IMR-90 (cell line): ENCODE measurements at regions not wholly inside any gene's neighbourhood (a gene's known extent, or its start where the extent isn't known, plus 50 kb on each side); places are given as distances from the start of the nearest gene placed in this dataset.

Experiments
- ATAC-seq: fragments of 200-7000 bp; cut with Tn5 transposase; 2 replicates; pipeline ENCODE4 v1.9.1; 2020; ENCODE audit warnings: low read depth, mild to moderate bottlenecking, moderate library complexity
- BruUV-seq: library from RNA; stranded (reverse); fragments of 400-500 nt; replicated peaks from 2 replicates; lab custom pipeline; 2021; lab: Mats Ljungman, UMichigan
- CTCF ChIA-PET: fragments of 300-600 bp; formaldehyde crosslinking; extraction: SDS; loops from one replicate; lab custom pipeline; 2021; ENCODE audit warnings: antibody characterized with exemption; lab: Yijun Ruan, JAX
- POLR2A ChIA-PET: fragments of 300-600 bp; sonication (Branson Sonifier 250); formaldehyde crosslinking; loops from one replicate; lab custom pipeline; 2022; ENCODE audit warnings: antibody characterized with exemption; ENCODE audit not compliant: unreplicated experiment; lab: Charles Lee
- DNase-seq: peaks from one replicate; pipeline ENCODE4 v3.0.0; 2013
- H2AFZ ChIP-seq: replicated peaks from 2 replicates; pipeline ENCODE3; 2013; ENCODE audit warnings: low read length, mild to moderate bottlenecking; ENCODE audit not compliant: poor library complexity
- H2AK5ac ChIP-seq: 2 replicates; pipeline ENCODE4 v1.6.1; 2013; ENCODE audit warnings: low read depth, low read length, inconsistent platforms
- H2AK9ac ChIP-seq: replicated peaks from 2 replicates; pipeline ENCODE3; 2013; ENCODE audit warnings: mild to moderate bottlenecking, low read depth, low read length, moderate library complexity; ENCODE audit not compliant: poor library complexity
- H2BK120ac ChIP-seq: 2 replicates; pipeline ENCODE4 v1.6.1; 2013; ENCODE audit warnings: low read depth, low read length, inconsistent platforms
- H2BK15ac ChIP-seq: 3 replicates; pipeline ENCODE4 v1.6.1; 2013; ENCODE audit warnings: low read depth, low read length, inconsistent platforms
- H2BK20ac ChIP-seq: 2 replicates; pipeline ENCODE4 v1.6.1; 2013; ENCODE audit warnings: low read depth, mild to moderate bottlenecking, inconsistent platforms, low read length, moderate library complexity
- H2BK5ac ChIP-seq: 2 replicates; pipeline ENCODE4 v1.6.1; 2013; ENCODE audit warnings: mild to moderate bottlenecking, low read depth, low read length, inconsistent platforms; ENCODE audit not compliant: poor library complexity, severe bottlenecking
- H3K14ac ChIP-seq: replicated peaks from 2 replicates; pipeline ENCODE4 v1.6.1; 2013; ENCODE audit warnings: low read depth, low read length, inconsistent platforms
- H3K18ac ChIP-seq: 2 replicates; pipeline ENCODE4 v1.6.1; 2013; ENCODE audit warnings: low read depth, low read length, control low read depth
- H3K23ac ChIP-seq: 2 replicates; pipeline ENCODE4 v1.6.1; 2013; ENCODE audit warnings: low read depth, low read length, inconsistent platforms
- H3K27ac ChIP-seq: 2 replicates; pipeline ENCODE4 v1.5.1; 2013; ENCODE audit warnings: mild to moderate bottlenecking, control low read depth, low read length; ENCODE audit not compliant: insufficient read depth
- H3K27me3 ChIP-seq: 2 replicates; pipeline ENCODE4 v1.6.1; 2013; ENCODE audit warnings: low read length; ENCODE audit not compliant: control insufficient read depth, insufficient read depth
- H3K36me3 ChIP-seq: 2 replicates; pipeline ENCODE4 v1.6.1; 2013; ENCODE audit warnings: low read length, mixed read lengths; ENCODE audit not compliant: control insufficient read depth, insufficient read depth
- H3K4ac ChIP-seq: 2 replicates; pipeline ENCODE4 v1.6.1; 2013; ENCODE audit warnings: low read depth, low read length, inconsistent platforms
- H3K4me1 ChIP-seq: 2 replicates; pipeline ENCODE4 v1.6.1; 2013; ENCODE audit warnings: low read length, mixed read lengths; ENCODE audit not compliant: control insufficient read depth, insufficient read depth
- H3K4me2 ChIP-seq: 2 replicates; pipeline ENCODE4 v1.6.1; 2013; ENCODE audit warnings: low read depth, mild to moderate bottlenecking, control low read depth, low read length, moderate library complexity
- H3K4me3 ChIP-seq: 2 replicates; pipeline ENCODE4 v1.5.1; 2013; ENCODE audit warnings: low read depth, mild to moderate bottlenecking, control low read depth, low read length, moderate library complexity; ENCODE audit not compliant: insufficient read depth
- H3K56ac ChIP-seq: 2 replicates; pipeline ENCODE4 v1.6.1; 2013; ENCODE audit warnings: low read length, inconsistent platforms; ENCODE audit not compliant: insufficient read depth; ENCODE audit errors: extremely low read depth
- H3K79me1 ChIP-seq, 2 experiments: 2 replicates each; pipeline ENCODE4 v1.6.1; 2013; ENCODE audit warnings: low read length in 2 of 2, inconsistent platforms in 1 of 2, low read depth in 1 of 2
- H3K9ac ChIP-seq: 2 replicates; pipeline ENCODE4 v1.6.1; 2013; ENCODE audit warnings: low read depth, low read length, control low read depth
- H3K9me1 ChIP-seq: 2 replicates; pipeline ENCODE4 v1.6.1; 2013; ENCODE audit warnings: low read length, inconsistent platforms; ENCODE audit not compliant: insufficient read depth
- H3K9me3 ChIP-seq: 2 replicates; pipeline ENCODE4 v1.6.1; 2013; ENCODE audit warnings: low read length; ENCODE audit not compliant: control insufficient read depth, insufficient read depth
- H4K20me1 ChIP-seq: 2 replicates; pipeline ENCODE4 v1.6.1; 2013; ENCODE audit warnings: low read length, inconsistent platforms; ENCODE audit not compliant: insufficient read depth
- H4K5ac ChIP-seq: 2 replicates; pipeline ENCODE4 v1.6.1; 2013; ENCODE audit warnings: mild to moderate bottlenecking, low read depth, low read length, control low read depth
- H4K8ac ChIP-seq, 2 experiments: 2 replicates each; pipeline ENCODE4 v1.6.1; 2013; ENCODE audit warnings: low read depth in 2 of 2, low read length in 2 of 2, control low read depth in 1 of 2, inconsistent platforms in 1 of 2
- H4K91ac ChIP-seq: 2 replicates; pipeline ENCODE4 v1.6.1; 2013; ENCODE audit warnings: low read depth, low read length, inconsistent platforms; ENCODE audit not compliant: insufficient read depth
- BHLHE40 ChIP-seq: fragments of 150-350 bp; IDR thresholded peaks from 2 replicates; pipeline ENCODE4 v1.6.1; 2016; ENCODE audit warnings: mild to moderate bottlenecking, low read depth, low read length
- CEBPB ChIP-seq: IDR thresholded peaks from 2 replicates; pipeline ENCODE4 v1.6.1; 2012; ENCODE audit warnings: low read depth, low read length, improper control_type of control experiment
- CHD1 ChIP-seq: IDR thresholded peaks from 2 replicates; pipeline ENCODE4 v1.6.1; 2012; ENCODE audit warnings: low read depth, low read length, improper control_type of control experiment
- CTCF ChIP-seq: conservative IDR thresholded peaks from 2 replicates; pipeline ENCODE4 v1.5.1; 2012; ENCODE audit warnings: mild to moderate bottlenecking, low read depth, low read length, improper control_type of control experiment
- ELK1 ChIP-seq: fragments of 150-350 bp; IDR thresholded peaks from 2 replicates; pipeline ENCODE4 v1.6.1; 2016; ENCODE audit warnings: low read depth, mild to moderate bottlenecking, low read length, moderate library complexity, borderline replicate concordance
- FOS ChIP-seq: fragments of 150-350 bp; IDR thresholded peaks from 2 replicates; pipeline ENCODE4 v1.6.1; 2016; ENCODE audit warnings: low read depth, low read length
- MAFK ChIP-seq: IDR thresholded peaks from 2 replicates; pipeline ENCODE4 v1.6.1; 2012; ENCODE audit warnings: low read depth, low read length, improper control_type of control experiment
- MAZ ChIP-seq: IDR thresholded peaks from 2 replicates; pipeline ENCODE4 v1.6.1; 2012; ENCODE audit warnings: low read depth, mild to moderate bottlenecking, low read length, improper control_type of control experiment, moderate library complexity, borderline replicate concordance
- MXI1 ChIP-seq: IDR thresholded peaks from 2 replicates; pipeline ENCODE4 v1.6.1; 2012; ENCODE audit warnings: low read depth, mild to moderate bottlenecking, low read length, moderate library complexity, borderline replicate concordance
- NFE2L2 ChIP-seq: fragments of 150-350 bp; IDR thresholded peaks from 2 replicates; pipeline ENCODE4 v1.6.1; 2016; ENCODE audit warnings: low read depth, mild to moderate bottlenecking, low read length
- POLR2A ChIP-seq: IDR thresholded peaks from 2 replicates; pipeline ENCODE4 v1.6.1; 2012; ENCODE audit warnings: mild to moderate bottlenecking, low read depth, low read length
- RAD21 ChIP-seq: IDR thresholded peaks from 2 replicates; pipeline ENCODE4 v1.6.1; 2012; ENCODE audit warnings: low read length, improper control_type of control experiment
- RCOR1 ChIP-seq: IDR thresholded peaks from 2 replicates; pipeline ENCODE4 v1.6.1; 2012; ENCODE audit warnings: mild to moderate bottlenecking, low read length, improper control_type of control experiment; ENCODE audit not compliant: insufficient replicate concordance
- RFX5 ChIP-seq: IDR thresholded peaks from 2 replicates; pipeline ENCODE4 v1.8.0; 2012; ENCODE audit warnings: low read depth, mild to moderate bottlenecking, low read length, moderate library complexity
- SMC3 ChIP-seq: fragments of 150-350 bp; IDR thresholded peaks from 2 replicates; pipeline ENCODE4 v1.6.1; 2016; ENCODE audit warnings: low read depth, mild to moderate bottlenecking, antibody characterized with exemption, low read length, moderate library complexity
- USF2 ChIP-seq: fragments of 150-350 bp; IDR thresholded peaks from 2 replicates; pipeline ENCODE4 v1.6.1; 2017; ENCODE audit warnings: mild to moderate bottlenecking, antibody characterized with exemption, low read length, low read depth
- WGBS, 2 experiments: methylation state at CpG; one replicate each; pipeline versions ENCODE4 v1.1.5 to v1.1.7; 2013; ENCODE audit warnings: missing lambda C conversion rate in 2 of 2; ENCODE audit not compliant: insufficient read length in 1 of 2; ENCODE audit errors: extremely low coverage in 2 of 2; 5-methylcytosine and 5-hydroxymethylcytosine counted together
- dilution Hi-C: fragments of 300-500 bp; cut with HindIII; formaldehyde crosslinking; loops from one replicate; pipeline ENCODE4 v1.14.3; 2018; ENCODE audit warnings: low sequenced_read_pairs; ENCODE audit not compliant: unreplicated experiment
- in situ Hi-C: fragments of 300-500 bp; cut with MboI; formaldehyde crosslinking; loops from 3 replicates; pipeline ENCODE4 v1.14.3; 2019; ENCODE audit warnings: low sequenced_read_pairs, inconsistent platforms, mixed read lengths
- intact Hi-C: fragments of 100-400 bp; cut with micrococcal nuclease; formaldehyde crosslinking; loops from 2 replicates; pipeline ENCODE4 v1.10.0; 2022

GRCh38 chr10:131806146-131806545, 94.7 kb upstream of the PPP2R2D start:
- Histone ChIP-seq H3K9me1 (no peaks in the 10 kb centered on the region), H3K18ac (no peak overlapping the region), H4K5ac (no peak overlapping the region), H3K9me3 (peaks cover 38% of the 10 kb centered on the region), H4K91ac (no peak overlapping the region), H2AK9ac (no peak overlapping the region), H3K4me2 (no peak overlapping the region), H3K79me1 (no peaks in the 10 kb centered on the region), H3K36me3 (no peaks in the 10 kb centered on the region), H3K14ac (no peak overlapping the region), H3K4ac (no peak overlapping the region), H3K9ac (no peak overlapping the region), H3K4me1 (no peaks in the 10 kb centered on the region), H2BK15ac (no peak overlapping the region), H4K8ac (no peak overlapping the region), H3K56ac (no peak overlapping the region), H3K4me3 (no peak overlapping the region), H2BK5ac (no peak overlapping the region), H4K20me1 (no peaks in the 10 kb centered on the region), H2AFZ (no peak overlapping the region), H3K27me3 (no peaks in the 10 kb centered on the region), H3K27ac (no peak overlapping the region), H2AK5ac (no peak overlapping the region), H3K23ac (no peak overlapping the region), H2BK20ac (no peak overlapping the region), H2BK120ac (no peak overlapping the region)
- ChIA-PET CTCF (no interaction called here), POLR2A (no interaction called here)
- ATAC-seq: no peak
- intact Hi-C loops (no loop called here), in situ Hi-C loops (no loop called here), dilution Hi-C loops (no loop called here)
- no TSS peak for BruUV-seq
- DNase-seq: no peak
- TF ChIP-seq RCOR1 (no peak), POLR2A (no peak), CTCF (no peak), CEBPB (no peak), BHLHE40 (no peak), RAD21 (no peak), MXI1 (no peak), CHD1 (no peak), SMC3 (no peak), FOS (no peak), ELK1 (no peak), RFX5 (no peak), MAFK (no peak), MAZ (no peak), USF2 (no peak), NFE2L2 (no peak)
- WGBS, 2 experiments: 0% methylated on average over 1 of the region's 10 CpGs; no CpG with 5 or more reads in 1 of the 2 experiments
